Upper lobe of left lung (tissue), 4 donors: ENCODE measurements at regions not wholly inside any gene's neighbourhood (a gene's known extent, or its start where the extent isn't known, plus 50 kb on each side); places are given as distances from the start of the nearest gene placed in this dataset.

ENCODE experiments used
- CTCF ChIP-seq, 6 experiments: fragments of 450-650 bp in 4 of 6; fragments of 200-600 bp in 2 of 6; sonication (generic) in 2 of 6; IDR thresholded peaks; one replicate each; pipeline ENCODE4 v1.5.1; 2016 to 2019; ENCODE audit warnings: antibody characterized with exemption in 6 of 6
- POLR2AphosphoS5 ChIP-seq, 2 donors: sonication (generic); formaldehyde crosslinking; IDR thresholded peaks; one replicate each; pipeline ENCODE4 v1.5.1; 2017; ENCODE audit warnings: antibody characterized with exemption in 2 of 2

- TF ChIP-seq CTCF (IDR thresholded peaks at IDR 0.05) = no peak
- TF ChIP-seq POLR2AphosphoS5 (IDR thresholded peaks at IDR 0.05) = no peak
Observed at GRCh38 chr4:30525662-30526315, 194.4 kb upstream of the PCDH7 start.
